22Rv1 (cell line): ENCODE measurements at regions not wholly inside any gene's neighbourhood (a gene's known extent, or its start where the extent isn't known, plus 50 kb on each side); places are given as distances from the start of the nearest gene placed in this dataset.
"Not testable (repeated sequence)": the region's sequence is repeated elsewhere in the genome, so short reads cannot be mapped to it uniquely, and the experiment has no call there.

Experiments used
- H3K27ac ChIP-seq: fragments of 450-650 bp; 2 replicates; pipeline ENCODE4 v1.5.1; 2017
- CTCF ChIP-seq: fragments of 450-650 bp; IDR thresholded peaks from 2 replicates; pipeline ENCODE4 v1.5.1; 2017; ENCODE audit warnings: mild to moderate bottlenecking
- ZFX ChIP-seq: fragments of 450-650 bp; IDR thresholded peaks from 2 replicates; pipeline ENCODE4 v1.6.1; 2017; ENCODE audit warnings: antibody characterized with exemption, borderline replicate concordance

GRCh38 chr12:42919691-42920090, 330.1 kb upstream of the PRICKLE1 start:
- TF ChIP-seq CTCF (no peak), ZFX (no peak)
- no peak overlapping the region for H3K27ac ChIP-seq

GRCh38 chr12:42918443-42918842, 328.9 kb upstream of the PRICKLE1 start:
- TF ChIP-seq ZFX (no peak), CTCF (no peak)
- H3K27ac ChIP-seq = no peak overlapping the region

- no peak for TF ChIP-seq ZFX
- no peak for TF ChIP-seq CTCF
- H3K27ac ChIP-seq = peak overlapping the region; percentile 24
These were observed 326.6 kb upstream of the PRICKLE1 start for GRCh38 chr12:42916143-42916542.

- H3K27ac ChIP-seq = peak overlapping the region; percentile 24
- TF ChIP-seq ZFX = no peak
These were observed 325.9 kb upstream of the PRICKLE1 start for GRCh38 chr12:42915426-42915825.

GRCh38 chr12:42912367-42912766, 322.8 kb upstream of the PRICKLE1 start:
- H3K27ac ChIP-seq = no peak overlapping the region
- TF ChIP-seq CTCF (no peak), ZFX (no peak)

GRCh38 chr12:42910656-42911055, 321.1 kb upstream of the PRICKLE1 start:
- TF ChIP-seq ZFX (no peak), CTCF (no peak)
- no peak overlapping the region for H3K27ac ChIP-seq

- TF ChIP-seq CTCF (no peak), ZFX (no peak)
- H3K27ac ChIP-seq = no peak overlapping the region
These were observed 319.2 kb upstream of the PRICKLE1 start for GRCh38 chr12:42908712-42909111.

- H3K27ac ChIP-seq = not testable (repeated sequence)
These were observed 317.3 kb upstream of the PRICKLE1 start for GRCh38 chr12:42906801-42907200.

GRCh38 chr12:42905419-42905705, 315.8 kb upstream of the PRICKLE1 start:
- TF ChIP-seq ZFX = no peak
- TF ChIP-seq CTCF = no peak
- H3K27ac ChIP-seq = no peak overlapping the region
